Cardiac fibroblast (primary cell): ENCODE measurements at regions not wholly inside any gene's neighbourhood (a gene's known extent, or its start where the extent isn't known, plus 50 kb on each side); places are given as distances from the start of the nearest gene placed in this dataset.

Experiments used
- DNase-seq, 2 donors: peaks; one replicate each; pipeline versions ENCODE4 v3.0.0 to v3.0.0-alpha.2; 2010; ENCODE audit warnings: low read depth in 2 of 2
- H3K4me3 ChIP-seq, 2 donors: replicated peaks in 1 of 2; 1 replicate in 1 of 2; 2 replicates in 1 of 2; pipeline ENCODE4 v1.5.1; 2011; ENCODE audit warnings: low read depth in 2 of 2, low read length in 2 of 2, mild to moderate bottlenecking in 2 of 2, moderate library complexity in 1 of 2
- TF ChIP-seq, protein P1 (sequence below): IDR thresholded peaks from one replicate; pipeline ENCODE4 v1.5.1; 2011; ENCODE audit warnings: low read depth, mild to moderate bottlenecking, low read length, inconsistent platforms

DNA sequence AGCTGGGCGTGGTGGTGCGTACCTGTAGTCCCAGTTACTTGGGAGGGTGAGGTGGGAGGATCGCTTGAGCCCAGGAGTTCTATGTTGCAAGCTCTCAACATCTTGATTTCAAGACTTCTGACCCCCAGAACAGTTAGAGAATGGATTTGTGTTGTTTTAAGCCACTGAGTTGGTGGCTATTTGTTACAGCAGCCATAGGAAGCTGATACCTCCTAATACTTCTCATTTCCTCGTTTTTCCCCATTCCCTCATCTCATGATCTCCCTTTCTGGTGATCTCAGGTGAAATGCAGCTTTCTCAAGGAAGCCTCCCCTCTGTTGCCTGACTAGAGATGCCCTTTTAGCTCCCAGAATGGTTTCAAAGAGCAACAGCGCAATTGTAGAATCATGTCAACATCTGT is 378.8 kb downstream of the TYW1 start:
- no peak overlapping the region for H3K4me3 ChIP-seq
- no peak for DNase-seq
- TF ChIP-seq, protein P1, sequence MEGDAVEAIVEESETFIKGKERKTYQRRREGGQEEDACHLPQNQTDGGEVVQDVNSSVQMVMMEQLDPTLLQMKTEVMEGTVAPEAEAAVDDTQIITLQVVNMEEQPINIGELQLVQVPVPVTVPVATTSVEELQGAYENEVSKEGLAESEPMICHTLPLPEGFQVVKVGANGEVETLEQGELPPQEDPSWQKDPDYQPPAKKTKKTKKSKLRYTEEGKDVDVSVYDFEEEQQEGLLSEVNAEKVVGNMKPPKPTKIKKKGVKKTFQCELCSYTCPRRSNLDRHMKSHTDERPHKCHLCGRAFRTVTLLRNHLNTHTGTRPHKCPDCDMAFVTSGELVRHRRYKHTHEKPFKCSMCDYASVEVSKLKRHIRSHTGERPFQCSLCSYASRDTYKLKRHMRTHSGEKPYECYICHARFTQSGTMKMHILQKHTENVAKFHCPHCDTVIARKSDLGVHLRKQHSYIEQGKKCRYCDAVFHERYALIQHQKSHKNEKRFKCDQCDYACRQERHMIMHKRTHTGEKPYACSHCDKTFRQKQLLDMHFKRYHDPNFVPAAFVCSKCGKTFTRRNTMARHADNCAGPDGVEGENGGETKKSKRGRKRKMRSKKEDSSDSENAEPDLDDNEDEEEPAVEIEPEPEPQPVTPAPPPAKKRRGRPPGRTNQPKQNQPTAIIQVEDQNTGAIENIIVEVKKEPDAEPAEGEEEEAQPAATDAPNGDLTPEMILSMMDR = no peak

DNA sequence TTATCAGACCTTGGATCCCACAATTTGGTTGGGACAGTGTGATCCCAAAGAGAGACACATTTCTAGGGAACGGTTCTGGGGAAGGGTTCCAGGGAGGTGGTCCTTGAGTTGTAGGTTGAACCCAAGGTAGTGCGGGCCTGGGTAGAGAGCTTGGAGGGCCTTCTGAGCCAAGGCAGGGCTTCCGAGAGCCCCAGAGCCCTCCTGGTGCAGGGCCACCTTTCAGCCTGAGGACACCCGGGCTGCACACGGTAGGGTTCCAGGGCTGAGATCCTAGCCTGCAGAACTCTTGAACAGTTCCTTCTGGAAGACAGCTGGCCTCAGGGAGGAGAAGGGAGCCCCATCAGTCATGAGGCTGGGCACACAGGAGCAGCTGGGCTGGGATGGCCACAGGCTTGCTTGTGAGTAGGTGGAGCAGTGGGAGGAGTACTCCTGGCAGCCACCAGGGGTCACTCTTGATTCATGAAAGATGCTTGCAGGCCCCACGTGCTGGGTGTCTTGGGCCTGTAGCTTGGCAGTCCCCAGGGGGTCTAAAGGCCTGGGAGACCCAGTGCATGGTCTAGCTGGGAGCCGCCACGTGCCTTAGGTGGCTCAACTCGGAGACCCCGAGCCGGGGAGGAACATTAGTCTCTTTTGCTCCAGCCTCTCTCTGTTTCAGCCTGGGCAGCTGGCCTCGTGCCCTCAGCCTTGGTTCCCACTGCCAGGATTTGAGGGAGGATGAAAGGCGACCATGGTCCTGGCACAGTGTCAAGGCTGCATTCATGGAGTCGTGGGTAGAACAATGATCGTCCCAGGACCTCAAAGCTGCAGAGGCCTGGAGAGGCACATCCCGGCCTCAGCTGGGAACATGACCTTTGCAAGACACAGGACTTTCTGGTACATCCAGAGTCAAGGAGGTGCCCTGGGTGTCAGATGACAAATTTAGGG is 381.6 kb downstream of the TYW1 start:
- peak; percentile 77 to 78 for DNase-seq
- TF ChIP-seq, protein P1 = peak; percentile 81
- no peak overlapping the region for H3K4me3 ChIP-seq

DNA sequence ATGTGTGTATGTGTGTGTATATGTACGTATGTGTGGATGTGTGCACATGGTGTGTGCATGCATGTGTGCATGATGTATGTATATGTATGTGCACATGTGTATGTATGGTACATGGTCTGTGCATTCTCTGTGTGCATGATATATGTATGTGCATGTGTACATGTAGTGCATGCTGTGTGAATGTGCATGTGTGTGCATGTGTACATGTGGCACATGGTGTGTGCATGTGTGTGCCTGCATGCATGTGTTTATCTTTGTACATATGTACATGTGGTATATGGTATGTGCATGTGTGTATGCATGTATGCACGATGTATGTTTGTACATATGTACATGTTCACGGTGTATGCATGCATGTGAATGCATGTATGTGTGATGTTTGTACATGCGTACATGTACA is 383.7 kb downstream of the TYW1 start:
- DNase-seq = no peak
- TF ChIP-seq, protein P1 = no peak
- no peak overlapping the region for H3K4me3 ChIP-seq

DNA sequence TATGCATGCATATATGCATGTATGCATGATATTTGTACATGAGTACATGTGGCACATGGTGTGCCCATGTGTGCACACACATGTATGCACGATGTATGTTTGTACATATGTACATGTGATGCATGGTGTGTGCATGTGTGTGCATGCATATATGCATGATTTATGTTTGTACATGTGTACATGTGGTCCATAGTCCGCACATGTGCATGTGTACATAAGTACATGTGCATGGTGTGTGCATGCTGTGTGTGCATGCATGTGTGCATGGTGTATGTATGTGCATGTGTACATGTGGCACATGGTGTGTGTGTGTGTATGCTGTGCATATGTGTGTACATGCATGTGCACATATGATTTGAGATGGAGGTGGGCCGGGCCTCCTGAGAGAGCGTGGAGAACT is 384.2 kb downstream of the TYW1 start:
- DNase-seq = no peak
- no peak overlapping the region for H3K4me3 ChIP-seq
- TF ChIP-seq, protein P1 = no peak

DNA sequence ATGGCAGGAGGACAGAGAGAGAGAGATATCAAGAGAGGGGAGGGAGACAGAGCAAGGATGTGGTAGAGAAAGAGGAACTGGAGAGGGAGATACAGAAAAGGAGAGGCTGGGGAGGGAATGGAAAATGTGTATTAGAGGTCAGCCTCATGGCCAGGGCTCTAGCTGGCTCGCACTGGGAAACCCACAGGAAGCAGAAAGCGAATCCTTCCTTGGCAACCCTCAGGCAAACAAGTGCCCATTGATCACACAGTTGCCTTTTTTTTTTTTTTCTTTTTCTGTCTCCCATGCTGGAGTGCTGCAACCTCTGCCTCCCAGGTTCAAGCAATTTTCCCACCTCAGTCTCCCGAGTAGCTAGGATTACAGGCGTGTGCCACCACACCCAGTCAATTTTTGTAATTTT is 391.2 kb downstream of the TYW1 start:
- H3K4me3 ChIP-seq = no peak overlapping the region
- no peak for DNase-seq
- TF ChIP-seq, protein P1 = no peak

DNA sequence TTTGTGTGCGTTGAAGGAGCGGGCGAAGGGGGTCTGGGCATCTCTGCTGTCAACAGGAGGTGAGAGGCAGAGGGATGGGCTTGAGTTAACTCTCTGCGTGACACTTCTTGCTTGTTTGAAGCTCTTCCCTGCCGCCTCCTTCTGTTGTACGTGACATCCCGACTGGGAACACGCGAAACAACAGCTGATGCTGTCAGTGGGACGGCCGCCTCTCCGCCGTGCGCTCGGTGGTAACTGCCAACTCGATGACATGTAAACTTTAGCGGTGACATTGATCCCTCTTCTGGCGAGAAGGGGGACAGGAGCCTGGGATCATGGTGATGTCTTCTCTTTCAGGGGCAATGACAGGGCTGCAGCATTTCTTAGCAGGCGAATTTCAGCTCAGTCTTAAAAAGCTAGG is 394.5 kb downstream of the TYW1 start:
- TF ChIP-seq, protein P1 = no peak
- DNase-seq = no peak
- no peak overlapping the region for H3K4me3 ChIP-seq
